Breast epithelium (tissue), 4 donors: ENCODE measurements at regions not wholly inside any gene's neighbourhood (a gene's known extent, or its start where the extent isn't known, plus 50 kb on each side); places are given as distances from the start of the nearest gene placed in this dataset.
"Not testable (repeated sequence)": the region's sequence is repeated elsewhere in the genome, so short reads cannot be mapped to it uniquely, and the experiment has no call there.

Source experiments
- DNase-seq, 2 donors: peaks; one replicate each; pipeline ENCODE4 v3.0.0-alpha.2; 2019; ENCODE audit warnings: low spot score in 2 of 2
- H3K27ac ChIP-seq, 2 donors: fragments of 200-600 bp; sonication (generic) in 1 of 2; one replicate each; pipeline ENCODE4 v1.5.1; 2016 to 2019; ENCODE audit warnings: mild to moderate bottlenecking in 1 of 2
- H3K27me3 ChIP-seq, 2 donors: fragments of 200-600 bp; sonication (generic) in 1 of 2; one replicate each; pipeline versions ENCODE4 v1.5.1 to v1.6.0; 2017 to 2019; ENCODE audit warnings: control low read depth in 1 of 2, mild to moderate bottlenecking in 1 of 2
- H3K36me3 ChIP-seq: fragments of 200-600 bp; one replicate; pipeline ENCODE4 v1.5.1; 2019
- H3K4me1 ChIP-seq, 2 donors: fragments of 200-600 bp; sonication (generic); one replicate each; pipeline ENCODE4 v1.5.1; 2016 to 2019; ENCODE audit warnings: control low read depth in 1 of 2
- H3K4me3 ChIP-seq, 3 donors: fragments of 200-600 bp; sonication (generic); 1 replicate in 2 of 3; 2 replicates in 1 of 3; pipeline ENCODE4 v1.5.1; 2016 to 2019; ENCODE audit warnings: mild to moderate bottlenecking in 3 of 3, moderate library complexity in 2 of 3
- H3K9me3 ChIP-seq, 2 donors: fragments of 200-600 bp; sonication (generic) in 1 of 2; one replicate each; pipeline ENCODE4 v1.5.1; 2016 to 2019; ENCODE audit warnings: control low read depth in 1 of 2
- POLR2A ChIP-seq: fragments of 450-650 bp; IDR thresholded peaks from one replicate; pipeline ENCODE4 v1.6.1; 2016; ENCODE audit warnings: antibody characterized with exemption, mild to moderate bottlenecking, moderate library complexity
- POLR2AphosphoS5 ChIP-seq, 3 donors: sonication (generic); formaldehyde crosslinking; IDR thresholded peaks; one replicate each; pipeline ENCODE4 v1.6.1; 2017; ENCODE audit warnings: antibody characterized with exemption in 3 of 3
- intact Hi-C: fragments of 100-400 bp; cut with DNase I; formaldehyde crosslinking; loops from one replicate; pipeline ENCODE4 v1.15.1; 2023; ENCODE audit warnings: low total_unique reads
- TF ChIP-seq, protein P1 (sequence below), 3 donors: fragments of 450-650 bp; IDR thresholded peaks; one replicate each; pipeline ENCODE4 v1.5.1; 2016 to 2017; ENCODE audit warnings: antibody characterized with exemption in 3 of 3, mild to moderate bottlenecking in 3 of 3, moderate library complexity in 3 of 3

DNA sequence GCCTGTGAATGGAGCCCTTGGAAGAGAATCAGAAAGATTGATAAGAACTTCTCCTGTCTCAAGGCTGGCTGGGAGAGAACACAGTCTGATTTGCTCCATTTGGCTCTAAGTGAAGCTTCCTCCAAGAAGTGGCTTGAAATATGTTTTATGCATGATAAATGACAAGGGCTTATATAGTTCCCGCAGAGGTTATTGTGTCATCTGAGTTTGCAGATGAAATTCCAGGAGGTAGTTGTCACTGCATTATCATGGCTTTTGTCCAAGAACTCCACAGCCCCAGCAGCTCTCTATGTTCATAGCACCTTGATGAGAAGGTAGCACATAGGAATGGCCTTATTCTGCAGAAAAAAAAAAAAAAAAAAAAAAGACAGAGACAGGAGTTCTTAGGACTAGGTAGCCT lies 108.5 kb downstream of the DACT1 start:
- TF ChIP-seq, protein P1, sequence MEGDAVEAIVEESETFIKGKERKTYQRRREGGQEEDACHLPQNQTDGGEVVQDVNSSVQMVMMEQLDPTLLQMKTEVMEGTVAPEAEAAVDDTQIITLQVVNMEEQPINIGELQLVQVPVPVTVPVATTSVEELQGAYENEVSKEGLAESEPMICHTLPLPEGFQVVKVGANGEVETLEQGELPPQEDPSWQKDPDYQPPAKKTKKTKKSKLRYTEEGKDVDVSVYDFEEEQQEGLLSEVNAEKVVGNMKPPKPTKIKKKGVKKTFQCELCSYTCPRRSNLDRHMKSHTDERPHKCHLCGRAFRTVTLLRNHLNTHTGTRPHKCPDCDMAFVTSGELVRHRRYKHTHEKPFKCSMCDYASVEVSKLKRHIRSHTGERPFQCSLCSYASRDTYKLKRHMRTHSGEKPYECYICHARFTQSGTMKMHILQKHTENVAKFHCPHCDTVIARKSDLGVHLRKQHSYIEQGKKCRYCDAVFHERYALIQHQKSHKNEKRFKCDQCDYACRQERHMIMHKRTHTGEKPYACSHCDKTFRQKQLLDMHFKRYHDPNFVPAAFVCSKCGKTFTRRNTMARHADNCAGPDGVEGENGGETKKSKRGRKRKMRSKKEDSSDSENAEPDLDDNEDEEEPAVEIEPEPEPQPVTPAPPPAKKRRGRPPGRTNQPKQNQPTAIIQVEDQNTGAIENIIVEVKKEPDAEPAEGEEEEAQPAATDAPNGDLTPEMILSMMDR (IDR thresholded peaks at IDR 0.05), result no peak
- TF ChIP-seq POLR2AphosphoS5 (IDR thresholded peaks at IDR 0.05), result no peak
- no peak for TF ChIP-seq POLR2A
- H3K27me3 ChIP-seq, result no peaks in the 10 kb centered on the region
- H3K36me3 ChIP-seq, result no peaks in the 10 kb centered on the region
- no peak for DNase-seq
- H3K9me3 ChIP-seq, result no peaks in the 10 kb centered on the region
- intact Hi-C loops, result no loop called here
- H3K27ac ChIP-seq, result no peak overlapping the region
- H3K4me3 ChIP-seq, result no peak overlapping the region
- peaks cover 0 to under 1% of the 10 kb centered on the region in 2 donors for H3K4me1 ChIP-seq

DNA sequence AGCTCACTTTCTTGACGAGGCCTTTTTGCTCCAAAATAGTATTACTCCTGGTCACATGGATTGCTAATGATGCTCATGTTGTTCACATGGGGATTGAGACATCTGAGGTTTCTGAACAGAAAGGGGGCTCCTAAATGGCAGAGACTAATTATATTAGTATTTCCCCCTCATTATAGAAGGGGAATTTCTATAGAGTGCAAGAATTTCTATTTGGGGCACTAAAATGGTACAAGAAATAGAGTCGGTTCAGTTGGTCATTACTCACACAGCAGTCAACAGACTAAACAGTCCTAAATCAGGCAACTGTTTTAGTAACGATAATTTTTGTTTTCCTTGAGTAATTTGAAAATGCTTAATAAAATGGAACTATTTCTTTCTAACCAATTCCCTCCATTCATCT lies 108.9 kb downstream of the DACT1 start:
- no peak for DNase-seq
- H3K27ac ChIP-seq, result peak overlapping the region; percentile 43 to 73
- peaks cover 0 to 5% of the 10 kb centered on the region in 2 donors for H3K4me1 ChIP-seq
- no peak overlapping the region for H3K4me3 ChIP-seq
- TF ChIP-seq, protein P1 (IDR thresholded peaks at IDR 0.05), result no peak
- TF ChIP-seq POLR2A (no peak), POLR2AphosphoS5 (IDR thresholded peaks at IDR 0.05) (no peak)
- H3K36me3 ChIP-seq, result no peaks in the 10 kb centered on the region
- intact Hi-C loops, result loop anchor here (1.0 kb wide), 1 partner anchor 9 kb away; no protein-coding TSS in a partner anchor
- no peaks in the 10 kb centered on the region for H3K9me3 ChIP-seq
- no peaks in the 10 kb centered on the region for H3K27me3 ChIP-seq

DNA sequence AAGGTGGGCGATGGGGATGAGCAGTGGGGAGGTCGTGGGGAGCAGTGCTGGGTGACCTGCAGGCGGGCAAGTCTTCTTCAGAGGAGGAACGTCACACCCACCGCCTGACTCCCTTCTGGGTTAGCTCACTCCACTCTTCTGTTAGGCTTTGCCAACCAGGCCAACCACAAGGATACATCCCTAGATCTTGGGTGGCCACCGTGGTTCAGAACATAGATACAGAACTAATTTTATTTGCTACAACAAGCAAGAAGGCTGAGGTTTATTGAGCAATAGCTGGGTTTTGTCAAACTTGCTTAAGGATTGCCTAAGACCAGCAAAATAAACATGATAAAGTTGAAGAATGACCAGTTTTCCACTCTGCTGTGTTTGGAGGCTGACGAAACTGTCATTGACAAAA lies 109.4 kb downstream of the DACT1 start:
- intact Hi-C loops, result loop anchor here (1.0 kb wide), 1 partner anchor 8 kb away; no protein-coding TSS in a partner anchor
- peak in 1 of 2 donors; percentile 49 for DNase-seq

DNA sequence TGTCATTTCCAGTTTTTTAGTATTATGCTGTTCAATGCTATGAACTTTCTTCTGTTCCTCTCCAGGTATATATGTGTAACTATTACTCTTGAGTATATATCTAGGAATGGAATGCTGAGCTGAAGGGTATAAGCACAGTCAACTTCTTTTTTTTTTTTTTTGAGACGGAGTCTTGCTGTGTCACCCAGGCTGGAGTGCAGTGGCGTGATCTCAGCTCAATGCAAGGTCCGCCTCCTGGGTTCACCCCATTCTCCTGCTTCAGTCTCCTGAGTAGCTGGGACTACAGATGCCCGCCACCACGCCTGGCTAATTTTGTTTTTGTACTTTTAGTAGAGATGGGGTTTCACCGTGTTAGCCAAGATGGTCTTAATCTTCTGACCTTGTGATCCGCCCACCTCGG lies 110.5 kb downstream of the DACT1 start:
- H3K27ac ChIP-seq, H3K4me3 ChIP-seq, intact Hi-C loops, H3K27me3 ChIP-seq, DNase-seq, H3K9me3 ChIP-seq, H3K36me3 ChIP-seq: not testable (repeated sequence)
- H3K4me1 ChIP-seq, result peaks cover 0 to 10% of the 10 kb centered on the region in 2 donors

More for the DNA sequence above, 109.4 kb downstream of the DACT1 start:
- Histone ChIP-seq H3K9me3 (no peaks in the 10 kb centered on the region), H3K4me1 (peaks cover 0 to 10% of the 10 kb centered on the region in 2 donors), H3K4me3 (no peak overlapping the region), H3K27me3 (no peaks in the 10 kb centered on the region), H3K36me3 (no peaks in the 10 kb centered on the region), H3K27ac (peak overlapping the region; percentile 43 to 73)
- TF ChIP-seq POLR2AphosphoS5 (IDR thresholded peaks at IDR 0.05), result peak; percentile 26 to 47 (median 42)
- TF ChIP-seq POLR2A, result no peak

GRCh38 chr14:58749066-58749669 lies 111.4 kb downstream of the DACT1 start:
- Histone ChIP-seq H3K27me3 (no peaks in the 10 kb centered on the region), H3K4me1 (peaks cover 0 to 10% of the 10 kb centered on the region in 2 donors), H3K4me3 (no peak overlapping the region), H3K9me3 (no peaks in the 10 kb centered on the region), H3K36me3 (no peaks in the 10 kb centered on the region), H3K27ac (no peak overlapping the region)
- no peak for DNase-seq
- TF ChIP-seq POLR2AphosphoS5 (IDR thresholded peaks at IDR 0.05) (no peak), POLR2A (no peak)
- TF ChIP-seq, protein P1 (IDR thresholded peaks at IDR 0.05), result no peak
- intact Hi-C loops, result no loop called here

DNA sequence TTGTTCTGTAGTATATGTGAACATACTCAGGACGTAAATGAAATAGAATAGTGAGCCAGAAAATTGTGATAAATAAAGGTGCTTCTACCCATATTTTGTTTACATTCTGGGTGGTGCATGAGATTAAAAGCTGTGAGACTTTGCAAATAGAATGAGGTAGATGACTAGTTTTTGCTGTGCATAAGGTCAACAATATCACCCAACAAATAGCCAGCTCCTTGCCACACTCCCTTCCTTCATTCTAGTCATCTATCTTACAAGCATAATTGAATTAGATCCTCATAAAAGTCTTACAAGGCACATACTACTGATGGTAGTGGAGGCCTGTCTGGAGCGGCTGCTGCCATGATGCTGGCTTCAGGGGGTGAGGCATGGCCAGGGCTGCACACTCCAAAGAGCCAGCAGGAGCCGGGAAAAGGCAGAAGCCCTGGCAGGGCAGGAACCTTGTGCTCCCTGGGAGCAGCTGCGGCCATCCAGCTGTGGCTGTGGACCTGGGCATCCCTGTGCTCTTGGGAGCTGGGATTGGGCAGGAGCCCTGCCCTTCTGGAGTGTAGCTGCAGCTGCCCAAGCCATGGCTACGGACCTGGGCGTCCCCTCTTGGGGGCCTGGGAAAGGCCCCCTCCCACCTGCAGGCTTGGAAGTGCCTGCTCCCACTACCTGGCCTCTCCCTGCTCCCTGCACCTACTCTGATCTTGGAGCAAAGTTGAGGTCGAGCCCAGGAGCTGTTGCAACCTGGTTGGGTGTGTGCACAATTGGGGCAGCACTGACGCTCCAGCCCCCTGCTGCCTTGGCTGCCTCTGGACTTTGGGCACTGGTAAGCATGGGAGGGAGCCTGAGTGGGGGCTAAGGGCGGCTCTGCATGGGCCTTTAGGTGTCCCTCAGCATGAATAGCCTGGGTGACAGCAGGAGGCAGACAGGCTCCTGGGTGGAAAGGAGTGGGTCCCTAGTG lies 112.8 kb downstream of the DACT1 start:
- no peak for DNase-seq
- Histone ChIP-seq H3K4me3 (no peak overlapping the region), H3K36me3 (no peaks in the 10 kb centered on the region), H3K4me1 (peaks cover 0 to 10% of the 10 kb centered on the region in 2 donors), H3K27me3 (no peaks in the 10 kb centered on the region), H3K9me3 (no peaks in the 10 kb centered on the region), H3K27ac (peak overlapping the region in 1 of 2 donors; percentile 72)
- intact Hi-C loops, result no loop called here
- no peak for TF ChIP-seq POLR2A
- TF ChIP-seq, protein P1 (IDR thresholded peaks at IDR 0.05), result no peak
- no peak for TF ChIP-seq POLR2AphosphoS5 (IDR thresholded peaks at IDR 0.05)
